ENCODE measurements at regions not wholly inside any gene's neighbourhood (a gene's known extent, or its start where the extent isn't known, plus 50 kb on each side); places are given as distances from the start of the nearest gene placed in this dataset.

DNA sequence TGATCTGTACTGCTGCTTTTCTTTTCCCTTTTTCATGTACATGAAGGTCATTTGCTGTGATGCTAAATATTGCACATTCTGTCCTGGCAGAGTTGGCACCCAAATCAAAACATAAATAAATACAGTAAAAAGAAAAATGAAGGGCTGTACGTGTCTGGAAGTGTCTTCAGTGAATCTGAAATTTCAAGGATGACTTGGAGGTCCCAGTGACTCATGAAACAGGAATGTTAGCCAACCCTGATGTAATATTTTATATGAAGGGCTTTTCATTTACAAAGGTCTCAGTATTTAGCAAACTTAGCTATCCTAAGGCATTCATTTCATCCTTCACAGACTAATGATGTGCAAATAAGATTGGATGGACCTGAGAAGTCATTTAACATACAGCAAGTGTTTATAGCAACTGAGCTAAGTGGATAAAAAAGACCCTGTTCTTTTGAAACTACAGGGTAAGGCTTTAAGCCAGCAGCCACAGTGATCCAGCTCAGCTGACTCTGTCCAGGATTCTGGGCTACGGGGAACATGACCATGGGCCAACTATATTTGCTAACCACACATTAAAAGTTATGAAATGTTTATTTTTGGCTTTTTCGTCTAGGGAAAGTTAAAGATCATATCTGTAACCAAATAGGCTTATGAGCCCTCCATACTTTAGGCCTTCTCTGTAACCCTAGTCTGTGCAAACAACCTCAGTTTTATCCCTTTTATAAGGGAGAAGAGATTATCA lies 104.0 kb upstream of the DMRTA1 start:
- H3K4me3 ChIP-seq: no peak overlapping the region
- H3K4me1 ChIP-seq: no peaks in the 10 kb centered on the region
- H3K27me3 ChIP-seq: no peaks in the 10 kb centered on the region
- TF ChIP-seq POLR2AphosphoS5 (IDR thresholded peaks at IDR 0.05; ENCODE audit: insufficient read depth in 1 of 2, low read depth in 1 of 2): no peak
- TF ChIP-seq POLR2A (IDR thresholded peaks at IDR 0.05): no peak
- TF ChIP-seq, protein P1, sequence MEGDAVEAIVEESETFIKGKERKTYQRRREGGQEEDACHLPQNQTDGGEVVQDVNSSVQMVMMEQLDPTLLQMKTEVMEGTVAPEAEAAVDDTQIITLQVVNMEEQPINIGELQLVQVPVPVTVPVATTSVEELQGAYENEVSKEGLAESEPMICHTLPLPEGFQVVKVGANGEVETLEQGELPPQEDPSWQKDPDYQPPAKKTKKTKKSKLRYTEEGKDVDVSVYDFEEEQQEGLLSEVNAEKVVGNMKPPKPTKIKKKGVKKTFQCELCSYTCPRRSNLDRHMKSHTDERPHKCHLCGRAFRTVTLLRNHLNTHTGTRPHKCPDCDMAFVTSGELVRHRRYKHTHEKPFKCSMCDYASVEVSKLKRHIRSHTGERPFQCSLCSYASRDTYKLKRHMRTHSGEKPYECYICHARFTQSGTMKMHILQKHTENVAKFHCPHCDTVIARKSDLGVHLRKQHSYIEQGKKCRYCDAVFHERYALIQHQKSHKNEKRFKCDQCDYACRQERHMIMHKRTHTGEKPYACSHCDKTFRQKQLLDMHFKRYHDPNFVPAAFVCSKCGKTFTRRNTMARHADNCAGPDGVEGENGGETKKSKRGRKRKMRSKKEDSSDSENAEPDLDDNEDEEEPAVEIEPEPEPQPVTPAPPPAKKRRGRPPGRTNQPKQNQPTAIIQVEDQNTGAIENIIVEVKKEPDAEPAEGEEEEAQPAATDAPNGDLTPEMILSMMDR (IDR thresholded peaks at IDR 0.05): no peak
- H3K36me3 ChIP-seq: no peaks in the 10 kb centered on the region
- no peaks in the 10 kb centered on the region for H3K9me3 ChIP-seq
- DNase-seq (ENCODE audit: extremely low spot score in 2 of 2): no peak
- no peak overlapping the region for H3K27ac ChIP-seq
- intact Hi-C loops (cut with DNase I): no loop called here

DNA sequence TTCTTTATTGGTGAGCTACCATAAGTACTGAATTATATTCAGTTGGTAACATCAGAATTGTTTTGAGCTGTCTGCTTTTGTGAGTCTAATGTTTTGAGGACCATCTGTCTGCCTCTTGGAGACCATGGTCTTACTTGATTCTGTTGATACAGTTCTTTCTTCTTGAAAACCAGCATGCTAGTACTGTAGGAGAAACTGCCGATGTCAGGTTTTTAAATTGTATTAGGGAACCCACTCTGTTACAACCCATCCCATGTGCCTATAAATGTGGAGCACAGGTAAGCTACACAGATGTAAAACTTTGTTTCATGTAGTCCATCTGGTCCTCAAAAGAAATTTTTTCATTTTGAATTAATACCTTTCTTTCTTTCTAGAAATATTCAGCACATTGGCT lies 103.4 kb upstream of the DMRTA1 start:
- H3K27ac ChIP-seq: no peak overlapping the region
- no peak for TF ChIP-seq POLR2A (IDR thresholded peaks at IDR 0.05)
- TF ChIP-seq, protein P1 (IDR thresholded peaks at IDR 0.05): no peak
- no peak for TF ChIP-seq POLR2AphosphoS5 (IDR thresholded peaks at IDR 0.05; ENCODE audit: insufficient read depth in 1 of 2, low read depth in 1 of 2)
- DNase-seq (ENCODE audit: extremely low spot score in 2 of 2): no peak
- no peaks in the 10 kb centered on the region for H3K4me1 ChIP-seq
- no peak overlapping the region for H3K4me3 ChIP-seq
- no peaks in the 10 kb centered on the region for H3K27me3 ChIP-seq
- intact Hi-C loops (cut with DNase I): no loop called here
- H3K9me3 ChIP-seq: no peaks in the 10 kb centered on the region
- no peaks in the 10 kb centered on the region for H3K36me3 ChIP-seq

GRCh38 chr9:22354699-22355384 lies 91.8 kb upstream of the DMRTA1 start:
- Histone ChIP-seq H3K9me3 (no peaks in the 10 kb centered on the region), H3K27ac (no peak overlapping the region), H3K4me3 (no peak overlapping the region), H3K36me3 (no peaks in the 10 kb centered on the region), H3K4me1 (no peaks in the 10 kb centered on the region), H3K27me3 (no peaks in the 10 kb centered on the region)
- TF ChIP-seq POLR2A (IDR thresholded peaks at IDR 0.05) (no peak), POLR2AphosphoS5 (IDR thresholded peaks at IDR 0.05; ENCODE audit: insufficient read depth in 1 of 2, low read depth in 1 of 2) (no peak)
- TF ChIP-seq, protein P1 (IDR thresholded peaks at IDR 0.05): no peak
- intact Hi-C loops (cut with DNase I): no loop called here
- no peak for DNase-seq (ENCODE audit: extremely low spot score in 2 of 2)

GRCh38 chr9:22356985-22357384 lies 89.6 kb upstream of the DMRTA1 start:
- H3K4me1 ChIP-seq: no peaks in the 10 kb centered on the region
- no peaks in the 10 kb centered on the region for H3K36me3 ChIP-seq
- no peaks in the 10 kb centered on the region for H3K9me3 ChIP-seq
- DNase-seq (ENCODE audit: extremely low spot score in 2 of 2): no peak
- no peak overlapping the region for H3K4me3 ChIP-seq
- intact Hi-C loops (cut with DNase I): no loop called here
- H3K27ac ChIP-seq: no peak overlapping the region
- TF ChIP-seq, protein P1 (IDR thresholded peaks at IDR 0.05): no peak
- TF ChIP-seq POLR2AphosphoS5 (IDR thresholded peaks at IDR 0.05; ENCODE audit: insufficient read depth in 1 of 2, low read depth in 1 of 2) (no peak), POLR2A (IDR thresholded peaks at IDR 0.05) (no peak)
- H3K27me3 ChIP-seq: no peaks in the 10 kb centered on the region

DNA sequence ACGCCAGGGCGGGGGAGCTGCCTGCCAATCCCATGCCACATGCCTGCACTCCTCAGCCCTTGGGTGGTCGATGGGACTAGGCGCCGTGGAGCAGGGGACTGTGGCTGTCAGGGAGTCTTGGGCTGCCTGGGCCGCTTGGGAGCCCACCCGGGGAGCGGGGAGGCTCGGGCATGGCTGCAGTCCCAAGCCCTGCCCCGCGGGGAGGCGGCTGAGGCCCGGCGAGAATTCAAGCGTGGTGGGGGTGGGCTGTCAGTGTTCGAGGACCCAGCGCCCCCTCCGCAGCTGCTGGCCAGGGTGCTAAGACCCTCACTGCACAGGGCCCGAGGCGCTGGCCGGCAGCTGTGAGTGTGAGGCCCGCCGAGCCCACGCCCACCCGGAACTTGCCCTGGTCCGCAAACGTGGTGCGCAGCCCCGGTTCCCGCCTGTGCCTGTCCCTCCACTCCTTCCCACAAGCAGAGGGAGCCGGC lies 83.2 kb upstream of the DMRTA1 start:
- Histone ChIP-seq H3K27ac (no peak overlapping the region), H3K27me3 (no peaks in the 10 kb centered on the region), H3K36me3 (no peaks in the 10 kb centered on the region), H3K4me3 (no peak overlapping the region), H3K9me3 (no peaks in the 10 kb centered on the region), H3K4me1 (no peaks in the 10 kb centered on the region)
- intact Hi-C loops (cut with DNase I): no loop called here
- TF ChIP-seq POLR2AphosphoS5 (IDR thresholded peaks at IDR 0.05; ENCODE audit: insufficient read depth in 1 of 2, low read depth in 1 of 2) (no peak), POLR2A (IDR thresholded peaks at IDR 0.05) (no peak)
- DNase-seq (ENCODE audit: extremely low spot score in 2 of 2): no peak
